K562 (cell line): ENCODE measurements at regions not wholly inside any gene's neighbourhood (a gene's known extent, or its start where the extent isn't known, plus 50 kb on each side); places are given as distances from the start of the nearest gene placed in this dataset.

Experiments
- ATAC-seq: fragments of 200-7000 bp; cut with Tn5 transposase; 3 replicates; pipeline ENCODE4 v1.9.1; 2020; ENCODE audit warnings: moderate library complexity
- BruUV-seq: library from RNA; stranded (reverse); fragments of 400-500 nt; replicated peaks from 2 replicates; lab custom pipeline; 2021; lab: Mats Ljungman, UMichigan
- CTCF ChIA-PET: fragments of 300-600 bp; formaldehyde crosslinking; extraction: SDS; loops from one replicate; lab custom pipeline; 2021; ENCODE audit warnings: low intra/inter-chr PET ratio; lab: Yijun Ruan, JAX
- POLR2A ChIA-PET: fragments of 300-600, 350-650 bp; sonication (Branson Sonifier 250); formaldehyde crosslinking; extraction: SDS; loops from one replicate; lab custom pipeline; 2021; ENCODE audit warnings: antibody characterized with exemption, inconsistent platforms; lab: Yijun Ruan, JAX
- DNase-seq, 4 experiments: peaks; one replicate each; pipeline versions ENCODE4 v3.0.0 to v3.0.0-alpha.2; 2011 to 2018; ENCODE audit warnings: low spot score in 3 of 4, mixed read lengths in 3 of 4; ENCODE audit errors: extremely low read depth in 1 of 4
- FAIRE-seq: peaks from 2 replicates; lab custom pipeline; 2011; peaks lifted over from hg19 to GRCh38; lab: Jason Lieb, UNC
- H2AFZ ChIP-seq: 2 replicates; pipeline ENCODE4 v1.6.0; 2011; ENCODE audit warnings: low read depth, low read length, control low read depth, inconsistent platforms
- H3K27ac ChIP-seq: fragments of 200-600 bp; 3 replicates; pipeline ENCODE4 v1.8.0; 2011; ENCODE audit warnings: low read depth, mild to moderate bottlenecking, control low read depth, inconsistent platforms, low read length, moderate library complexity, mixed read lengths; ENCODE audit errors: extremely low read depth
- H3K27me3 ChIP-seq, 2 experiments: fragments of 300-600 bp in 1 of 2; 2 replicates in 1 of 2; 3 replicates in 1 of 2; pipeline versions ENCODE4 v1.6.0 to v1.8.0; 2011; ENCODE audit warnings: inconsistent platforms in 2 of 2, low read length in 2 of 2, mild to moderate bottlenecking in 1 of 2, mixed read lengths in 1 of 2, moderate library complexity in 1 of 2; ENCODE audit not compliant: control insufficient read depth in 2 of 2, insufficient read depth in 2 of 2
- H3K36me3 ChIP-seq: fragments of 300-600 bp; 3 replicates; pipeline ENCODE4 v1.8.0; 2011; ENCODE audit warnings: mild to moderate bottlenecking, low read length, inconsistent platforms; ENCODE audit not compliant: control insufficient read depth, insufficient read depth
- H3K4me1 ChIP-seq, 2 experiments: fragments of 200-600 bp in 1 of 2; replicated peaks in 1 of 2; 2 replicates in 1 of 2; 3 replicates in 1 of 2; pipeline versions ENCODE4 v1.5.1 to v1.8.0; 2011; ENCODE audit warnings: inconsistent platforms in 2 of 2, low read length in 2 of 2, mild to moderate bottlenecking in 1 of 2, mixed read lengths in 1 of 2, moderate library complexity in 1 of 2; ENCODE audit not compliant: control insufficient read depth in 2 of 2, insufficient read depth in 2 of 2
- H3K4me2 ChIP-seq: 2 replicates; pipeline ENCODE4 v1.6.1; 2011; ENCODE audit warnings: low read length, control low read depth, inconsistent platforms, mixed read lengths; ENCODE audit not compliant: insufficient read depth
- H3K4me3 ChIP-seq: fragments of 200-600 bp; sonication (generic), shearing (Covaris generic); 2 replicates; pipeline ENCODE4 v1.5.1; 2016; ENCODE audit warnings: control low read depth, inconsistent platforms
- H3K79me2 ChIP-seq: fragments of 200-600 bp; 3 replicates; pipeline ENCODE4 v1.8.0; 2011; ENCODE audit warnings: low read length, inconsistent platforms; ENCODE audit not compliant: control insufficient read depth, insufficient read depth
- H3K9ac ChIP-seq, 2 experiments: 2 replicates each; pipeline versions ENCODE4 v1.6.0 to v1.6.1; 2011; ENCODE audit warnings: low read depth in 2 of 2, low read length in 2 of 2, control low read depth in 1 of 2, inconsistent platforms in 1 of 2, mild to moderate bottlenecking in 1 of 2, mixed read lengths in 1 of 2; ENCODE audit not compliant: insufficient read depth in 1 of 2
- H3K9me1 ChIP-seq: one replicate; pipeline ENCODE4 v1.6.0; 2011; ENCODE audit warnings: inconsistent platforms, mild to moderate bottlenecking, low read length, moderate library complexity; ENCODE audit not compliant: control insufficient read depth, insufficient read depth
- H3K9me3 ChIP-seq: replicated peaks from 2 replicates; pipeline ENCODE4 v1.5.1; 2011; ENCODE audit warnings: low read depth, low read length, inconsistent platforms; ENCODE audit not compliant: control insufficient read depth, insufficient read depth
- H4K20me1 ChIP-seq: replicated peaks from 2 replicates; pipeline ENCODE4 v1.6.1; 2011; ENCODE audit warnings: low read length, inconsistent platforms, mixed read lengths; ENCODE audit not compliant: control insufficient read depth, insufficient read depth
- CEBPB ChIP-seq: fragments of 450-650 bp; IDR thresholded peaks from 2 replicates; pipeline ENCODE4 v1.6.1; 2016; ENCODE audit warnings: missing genetic modification characterization, missing compliant biosample characterization
- CREM ChIP-seq: IDR thresholded peaks from 2 replicates; pipeline ENCODE4 v1.6.1; 2014; ENCODE audit warnings: antibody characterized with exemption, low read depth
- CTCF ChIP-seq, 3 experiments: IDR thresholded peaks in 2 of 3; conservative IDR thresholded peaks in 1 of 3; 2 replicates each; pipeline ENCODE4 v1.5.1; 2011 to 2012; ENCODE audit warnings: low read length in 3 of 3, mild to moderate bottlenecking in 3 of 3, control low read depth in 2 of 3, improper control_type of control experiment in 1 of 3, inconsistent platforms in 1 of 3, low read depth in 1 of 3, mixed read lengths in 1 of 3, moderate library complexity in 1 of 3; ENCODE audit not compliant: insufficient read depth in 2 of 3
- CXXC5 ChIP-seq: fragments of 250-450 bp; sonication (Bioruptor Pico); IDR thresholded peaks from 2 replicates; pipeline ENCODE4 v1.8.0; 2022; ENCODE audit warnings: inconsistent platforms, mild to moderate bottlenecking, moderate library complexity
- DEAF1 ChIP-seq: fragments of 450-650 bp; formaldehyde crosslinking; IDR thresholded peaks from 2 replicates; pipeline ENCODE4 v1.4.0; 2020; ENCODE audit warnings: mild to moderate bottlenecking, moderate library complexity
- RAD21 ChIP-seq, 2 experiments: fragments of 250-450 bp in 1 of 2; fragments of 450-650 bp in 1 of 2; sonication (Bioruptor Pico) in 1 of 2; formaldehyde crosslinking in 1 of 2; IDR thresholded peaks in 1 of 2; conservative IDR thresholded peaks in 1 of 2; 2 replicates each; pipeline versions ENCODE4 v1.4.0 to v1.8.0; 2020 to 2022; ENCODE audit warnings: mild to moderate bottlenecking in 2 of 2, moderate library complexity in 1 of 2
- TAF15 ChIP-seq: fragments of 200-400 bp; formaldehyde crosslinking; IDR thresholded peaks from 2 replicates; pipeline ENCODE4 v1.6.1; 2017; ENCODE audit warnings: mild to moderate bottlenecking, low read depth, low read length, moderate library complexity
- ZNF165 ChIP-seq: fragments of 250-450 bp; sonication (Bioruptor Pico); IDR thresholded peaks from 2 replicates; pipeline ENCODE4 v1.4.0; 2020; ENCODE audit warnings: borderline replicate concordance
- ZNF324 ChIP-seq: fragments of 250-450 bp; sonication (Bioruptor Pico); IDR thresholded peaks from 2 replicates; pipeline ENCODE4 v1.4.0; 2020; ENCODE audit warnings: mild to moderate bottlenecking
- ZNF431 ChIP-seq: sonication (generic); formaldehyde crosslinking; IDR thresholded peaks from 2 replicates; pipeline ENCODE4 v1.8.0; 2022; ENCODE audit warnings: mild to moderate bottlenecking, missing genetic modification reagents
- ZNF449 ChIP-seq: fragments of 250-450 bp; sonication (Bioruptor Pico); IDR thresholded peaks from 2 replicates; pipeline ENCODE4 v1.8.0; 2022; ENCODE audit warnings: moderate library complexity, mild to moderate bottlenecking, inconsistent platforms
- ZNF586 ChIP-seq: fragments of 450-650 bp; formaldehyde crosslinking; conservative IDR thresholded peaks from 2 replicates; pipeline ENCODE4 v1.4.0; 2020; ENCODE audit warnings: mild to moderate bottlenecking, moderate library complexity
- ZNF717 ChIP-seq: fragments of 250-450 bp; sonication (Bioruptor Pico); IDR thresholded peaks from 2 replicates; pipeline ENCODE4 v1.5.0; 2021
- WGBS: fragments of 100-300 bp; shearing (Covaris generic); methylation state at CpG from one replicate; pipeline ENCODE4 v1.1.6; 2016; ENCODE audit warnings: low coverage, mixed read lengths; ENCODE audit not compliant: insufficient coverage; ENCODE audit errors: missing lambda C conversion rate; 5-methylcytosine and 5-hydroxymethylcytosine counted together
- in situ Hi-C: fragments of 300-500 bp; cut with MboI; formaldehyde crosslinking; loops from 4 replicates; pipeline ENCODE4 v1.15.0; 2018; ENCODE audit warnings: inconsistent platforms, mixed read lengths
- intact Hi-C: fragments of 100-400 bp; cut with micrococcal nuclease; formaldehyde crosslinking; loops from 2 replicates; pipeline ENCODE4 v1.14.2; 2022
- TF ChIP-seq, protein P1 (sequence below): IDR thresholded peaks from 3 replicates; pipeline ENCODE4 v1.6.1; 2011; ENCODE audit warnings: borderline replicate concordance, mild to moderate bottlenecking; ENCODE audit not compliant: insufficient read length, insufficient read depth

GRCh38 chr6:15770347-15771143 is 107.7 kb upstream of the DTNBP1 start:
- Histone ChIP-seq H3K9ac (peak overlapping the region; percentile 1 to 12; a peak in 1 of 4 replicates), H3K36me3 (no peaks in the 10 kb centered on the region), H3K4me1 (peaks cover 0 to 26% of the 10 kb centered on the region in 2 experiments; a peak in 4 of 5 replicates), H3K9me1 (no peaks in the 10 kb centered on the region), H3K4me2 (no peak overlapping the region; the same call in 1 of the 2 replicates), H3K9me3 (no peaks in the 10 kb centered on the region), H2AFZ (peak overlapping the region; percentile 79), H4K20me1 (no peaks in the 10 kb centered on the region), H3K27me3 (no peaks in the 10 kb centered on the region), H3K27ac (0 out of 3 replicates have a peak overlapping the region, but pooled peaks have one; percentile 3), H3K79me2 (no peaks in the 10 kb centered on the region), H3K4me3 (no peak overlapping the region)
- peak; percentile 42 for FAIRE-seq
- peak; percentile 80 for ATAC-seq
- ChIA-PET CTCF (no interaction called here), POLR2A (interaction anchor here (0.6 to 3.1 kb wide), 14 partner anchors 9 to 419 kb away, joined by 3 to 16 read pairs (median 3); partner anchors contain the start of gene MYLIP)
- no TSS peak for BruUV-seq
- intact Hi-C loops (no loop called here), in situ Hi-C loops (no loop called here)
- DNase-seq = peak in 2 of 4 experiments; percentile 28 to 45
- 67% methylated on average over 4 of the region's 4 CpGs for WGBS
- TF ChIP-seq, protein P1, sequence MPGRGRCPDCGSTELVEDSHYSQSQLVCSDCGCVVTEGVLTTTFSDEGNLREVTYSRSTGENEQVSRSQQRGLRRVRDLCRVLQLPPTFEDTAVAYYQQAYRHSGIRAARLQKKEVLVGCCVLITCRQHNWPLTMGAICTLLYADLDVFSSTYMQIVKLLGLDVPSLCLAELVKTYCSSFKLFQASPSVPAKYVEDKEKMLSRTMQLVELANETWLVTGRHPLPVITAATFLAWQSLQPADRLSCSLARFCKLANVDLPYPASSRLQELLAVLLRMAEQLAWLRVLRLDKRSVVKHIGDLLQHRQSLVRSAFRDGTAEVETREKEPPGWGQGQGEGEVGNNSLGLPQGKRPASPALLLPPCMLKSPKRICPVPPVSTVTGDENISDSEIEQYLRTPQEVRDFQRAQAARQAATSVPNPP = no peak
- TF ChIP-seq ZNF431 (CRISPR knock-in tag) (no peak), RAD21 (CRISPR knock-in tag; conservative IDR thresholded peaks at IDR 0.05 in 1 of 2, IDR thresholded peaks at IDR 0.05 in 1 of 2) (peak; percentile 55 to 64), CXXC5 (CRISPR knock-in tag) (no peak), ZNF324 (CRISPR knock-in tag) (peak; percentile 41; the same call in 1 of the 2 replicates), DEAF1 (CRISPR knock-in tag) (peak; percentile 31; the same call in 1 of the 2 replicates), CREM (no peak), ZNF717 (CRISPR knock-in tag) (no peak), ZNF165 (CRISPR knock-in tag) (0 out of 2 replicates have a peak, but pooled peaks have one; percentile 17), CTCF (IDR thresholded peaks at IDR 0.05 in 2 of 3, conservative IDR thresholded peaks at IDR 0.05 in 1 of 3; ENCODE audit: insufficient read depth in 2 of 3, low read depth in 1 of 3, low read length in 3 of 3) (peak; percentile 24 to 38 (median 31); a peak in 4 of 6 replicates), ZNF586 (CRISPR knock-in tag) (no peak), CEBPB (no peak), TAF15 (no peak), ZNF449 (no peak)
